NB4 (cell line): ENCODE measurements at regions not wholly inside any gene's neighbourhood (a gene's known extent, or its start where the extent isn't known, plus 50 kb on each side); places are given as distances from the start of the nearest gene placed in this dataset.

Experiments
- MAX ChIP-seq: IDR thresholded peaks from 2 replicates; pipeline ENCODE4 v1.6.1; 2011; ENCODE audit warnings: low read depth, low read length
- POLR2A ChIP-seq: IDR thresholded peaks from 2 replicates; pipeline ENCODE4 v1.6.1; 2011; ENCODE audit warnings: mild to moderate bottlenecking; ENCODE audit not compliant: insufficient read length; ENCODE audit errors: extremely low read depth
- TF ChIP-seq, protein P1 (sequence below): IDR thresholded peaks from one replicate; pipeline ENCODE4 v1.5.1; 2012; ENCODE audit warnings: low read depth, low read length

DNA sequence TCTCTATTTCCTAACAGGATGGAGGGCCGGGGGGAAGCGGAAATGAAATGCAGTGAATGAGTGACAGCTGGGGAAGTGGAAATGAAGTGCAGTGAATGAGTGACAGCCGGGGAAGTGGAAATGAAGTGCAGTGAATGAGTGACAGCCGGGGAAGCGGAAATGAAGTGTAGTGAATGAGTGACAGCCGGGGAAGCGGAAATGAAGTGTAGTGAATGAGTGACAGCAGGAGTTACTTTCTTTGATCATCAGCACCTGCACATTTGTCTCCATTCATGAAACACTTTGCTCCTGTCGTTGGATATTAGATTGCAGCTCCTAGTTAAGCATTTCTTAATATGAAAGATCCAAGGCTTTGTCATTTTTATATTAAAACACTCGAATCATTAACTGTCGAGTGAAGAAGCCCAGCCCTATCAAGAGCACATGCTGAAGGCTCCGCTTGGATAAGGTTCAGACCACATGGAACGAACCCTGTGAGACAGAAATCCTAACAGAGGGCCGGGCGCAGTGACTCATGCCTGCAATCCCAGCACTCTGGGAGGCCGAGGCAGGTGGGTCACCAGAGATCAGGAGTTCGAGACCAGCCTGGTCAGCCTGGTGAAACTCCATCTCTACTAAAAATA lies 406.0 kb upstream of the ADARB2 start:
- TF ChIP-seq, protein P1, sequence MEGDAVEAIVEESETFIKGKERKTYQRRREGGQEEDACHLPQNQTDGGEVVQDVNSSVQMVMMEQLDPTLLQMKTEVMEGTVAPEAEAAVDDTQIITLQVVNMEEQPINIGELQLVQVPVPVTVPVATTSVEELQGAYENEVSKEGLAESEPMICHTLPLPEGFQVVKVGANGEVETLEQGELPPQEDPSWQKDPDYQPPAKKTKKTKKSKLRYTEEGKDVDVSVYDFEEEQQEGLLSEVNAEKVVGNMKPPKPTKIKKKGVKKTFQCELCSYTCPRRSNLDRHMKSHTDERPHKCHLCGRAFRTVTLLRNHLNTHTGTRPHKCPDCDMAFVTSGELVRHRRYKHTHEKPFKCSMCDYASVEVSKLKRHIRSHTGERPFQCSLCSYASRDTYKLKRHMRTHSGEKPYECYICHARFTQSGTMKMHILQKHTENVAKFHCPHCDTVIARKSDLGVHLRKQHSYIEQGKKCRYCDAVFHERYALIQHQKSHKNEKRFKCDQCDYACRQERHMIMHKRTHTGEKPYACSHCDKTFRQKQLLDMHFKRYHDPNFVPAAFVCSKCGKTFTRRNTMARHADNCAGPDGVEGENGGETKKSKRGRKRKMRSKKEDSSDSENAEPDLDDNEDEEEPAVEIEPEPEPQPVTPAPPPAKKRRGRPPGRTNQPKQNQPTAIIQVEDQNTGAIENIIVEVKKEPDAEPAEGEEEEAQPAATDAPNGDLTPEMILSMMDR, result no peak
- TF ChIP-seq POLR2A (no peak), MAX (no peak)
